PC-3 (cell line): ENCODE measurements at regions not wholly inside any gene's neighbourhood (a gene's known extent, or its start where the extent isn't known, plus 50 kb on each side); places are given as distances from the start of the nearest gene placed in this dataset.

Experiments
- EZH2 ChIP-seq: fragments of 300-600 bp; sonication (generic); IDR thresholded peaks from one replicate; pipeline ENCODE4 v1.6.1; 2017; ENCODE audit warnings: antibody characterized with exemption, mild to moderate bottlenecking, low read length; ENCODE audit not compliant: unreplicated experiment
- EZH2phosphoT487 ChIP-seq: fragments of 300-600 bp; sonication (generic); IDR thresholded peaks from 2 replicates; pipeline ENCODE4 v1.6.1; 2018; ENCODE audit warnings: mild to moderate bottlenecking, antibody characterized with exemption, low read length, borderline replicate concordance
- TF ChIP-seq, protein P1 (sequence below): fragments of 300-600 bp; sonication (generic); conservative IDR thresholded peaks from 2 replicates; pipeline ENCODE4 v1.5.1; 2017; ENCODE audit warnings: antibody characterized with exemption, low read depth, mild to moderate bottlenecking, low read length

- TF ChIP-seq, protein P1, sequence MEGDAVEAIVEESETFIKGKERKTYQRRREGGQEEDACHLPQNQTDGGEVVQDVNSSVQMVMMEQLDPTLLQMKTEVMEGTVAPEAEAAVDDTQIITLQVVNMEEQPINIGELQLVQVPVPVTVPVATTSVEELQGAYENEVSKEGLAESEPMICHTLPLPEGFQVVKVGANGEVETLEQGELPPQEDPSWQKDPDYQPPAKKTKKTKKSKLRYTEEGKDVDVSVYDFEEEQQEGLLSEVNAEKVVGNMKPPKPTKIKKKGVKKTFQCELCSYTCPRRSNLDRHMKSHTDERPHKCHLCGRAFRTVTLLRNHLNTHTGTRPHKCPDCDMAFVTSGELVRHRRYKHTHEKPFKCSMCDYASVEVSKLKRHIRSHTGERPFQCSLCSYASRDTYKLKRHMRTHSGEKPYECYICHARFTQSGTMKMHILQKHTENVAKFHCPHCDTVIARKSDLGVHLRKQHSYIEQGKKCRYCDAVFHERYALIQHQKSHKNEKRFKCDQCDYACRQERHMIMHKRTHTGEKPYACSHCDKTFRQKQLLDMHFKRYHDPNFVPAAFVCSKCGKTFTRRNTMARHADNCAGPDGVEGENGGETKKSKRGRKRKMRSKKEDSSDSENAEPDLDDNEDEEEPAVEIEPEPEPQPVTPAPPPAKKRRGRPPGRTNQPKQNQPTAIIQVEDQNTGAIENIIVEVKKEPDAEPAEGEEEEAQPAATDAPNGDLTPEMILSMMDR = no peak
- no peak for TF ChIP-seq EZH2
- no peak for TF ChIP-seq EZH2phosphoT487
Observed at GRCh38 chr10:81680359-81680758, 194.6 kb upstream of the NRG3 start.
